ENCODE measurements at regions not wholly inside any gene's neighbourhood (a gene's known extent, or its start where the extent isn't known, plus 50 kb on each side); places are given as distances from the start of the nearest gene placed in this dataset.

DNA sequence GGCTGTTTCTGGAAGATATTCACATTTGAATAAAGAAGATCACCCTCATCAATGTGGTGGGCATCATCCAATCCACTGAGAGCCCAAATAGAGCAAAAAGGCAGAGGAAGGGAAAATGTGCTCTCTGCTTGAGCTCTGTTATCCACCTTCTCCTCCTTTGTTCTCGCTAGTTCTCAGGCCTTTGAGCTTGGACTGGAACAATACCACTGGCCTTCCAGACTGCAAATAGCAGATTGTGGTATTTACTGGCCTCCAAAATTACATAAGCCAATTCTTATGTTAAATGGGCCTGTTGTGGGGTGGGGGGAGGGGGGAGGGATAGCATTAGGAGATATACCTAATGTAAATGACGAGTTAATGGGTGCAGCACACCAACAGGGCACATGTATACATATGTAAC is 219.3 kb downstream of the C1orf94 start:
- Histone ChIP-seq H3K27me3 (ENCODE audit: low read depth) (no peaks in the 10 kb centered on the region), H3K4me1 (no peaks in the 10 kb centered on the region), H3K4me3 (no peak overlapping the region), H3K36me3 (replicated peaks) (no peaks in the 10 kb centered on the region), H3K9me3 (no peaks in the 10 kb centered on the region)
- in situ Hi-C loops (cut with MboI; ENCODE audit: low sequenced_read_pairs): no loop called here
- DNase-seq (ENCODE audit: low spot score in 2 of 2): no peak

DNA sequence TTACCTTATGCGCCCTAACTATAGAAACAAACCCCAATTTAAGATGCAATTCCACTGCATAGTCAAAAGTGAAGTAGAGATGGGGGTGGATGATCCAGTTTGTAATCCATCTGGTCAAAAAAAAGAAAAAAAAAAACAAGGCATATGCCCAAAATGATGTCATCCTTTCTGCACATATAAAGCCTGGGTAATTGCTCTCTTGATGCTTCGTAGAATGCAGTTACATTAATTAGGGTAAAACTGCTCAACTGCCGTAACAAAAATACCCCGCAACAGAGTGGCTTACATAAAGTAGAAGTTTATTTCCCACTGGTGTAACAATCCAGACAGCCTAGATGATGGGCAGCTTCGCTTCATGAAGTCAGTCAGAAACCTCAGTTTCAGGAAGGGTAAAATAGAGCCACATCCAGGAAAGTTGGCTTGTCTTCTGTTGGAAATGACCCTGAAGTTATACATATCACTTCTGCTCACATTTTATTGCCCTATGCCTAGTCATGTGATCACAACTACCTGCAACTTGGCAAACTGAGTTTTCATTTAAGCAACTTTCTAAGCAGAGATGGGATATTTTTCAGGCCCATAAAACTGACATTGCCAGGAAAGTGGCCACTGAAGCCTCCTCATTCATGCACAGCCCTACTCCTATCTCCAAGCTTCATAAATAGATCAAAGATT is 221.7 kb downstream of the C1orf94 start:
- DNase-seq (ENCODE audit: low spot score in 2 of 2): no peak
- Histone ChIP-seq H3K4me3 (no peak overlapping the region), H3K36me3 (replicated peaks) (no peaks in the 10 kb centered on the region), H3K4me1 (no peaks in the 10 kb centered on the region), H3K27me3 (ENCODE audit: low read depth) (no peaks in the 10 kb centered on the region), H3K9me3 (no peaks in the 10 kb centered on the region)
- in situ Hi-C loops (cut with MboI; ENCODE audit: low sequenced_read_pairs): no loop called here

DNA sequence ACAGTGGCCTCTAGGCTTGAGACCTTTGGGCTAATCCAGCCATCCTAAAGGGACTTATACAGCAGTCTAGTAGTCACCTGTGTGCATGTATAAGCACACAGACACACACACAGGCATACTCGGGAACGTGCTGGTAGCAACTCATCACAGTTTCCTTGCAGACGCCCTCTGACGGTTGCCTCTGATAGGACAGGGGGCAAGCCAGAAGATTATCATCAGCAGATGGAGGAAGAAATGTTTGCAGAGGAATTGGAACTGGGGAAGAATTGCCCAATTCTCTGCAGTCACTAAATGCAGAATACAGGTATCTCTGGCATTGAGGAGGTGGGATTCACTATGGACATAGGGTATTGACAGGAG is 222.2 kb downstream of the C1orf94 start:
- in situ Hi-C loops (cut with MboI; ENCODE audit: low sequenced_read_pairs): no loop called here
- DNase-seq (ENCODE audit: low spot score in 2 of 2): no peak
- no peaks in the 10 kb centered on the region for H3K36me3 ChIP-seq (replicated peaks)
- H3K4me3 ChIP-seq: no peak overlapping the region
- H3K4me1 ChIP-seq: no peaks in the 10 kb centered on the region
- H3K9me3 ChIP-seq: no peaks in the 10 kb centered on the region
- no peaks in the 10 kb centered on the region for H3K27me3 ChIP-seq (ENCODE audit: low read depth)

DNA sequence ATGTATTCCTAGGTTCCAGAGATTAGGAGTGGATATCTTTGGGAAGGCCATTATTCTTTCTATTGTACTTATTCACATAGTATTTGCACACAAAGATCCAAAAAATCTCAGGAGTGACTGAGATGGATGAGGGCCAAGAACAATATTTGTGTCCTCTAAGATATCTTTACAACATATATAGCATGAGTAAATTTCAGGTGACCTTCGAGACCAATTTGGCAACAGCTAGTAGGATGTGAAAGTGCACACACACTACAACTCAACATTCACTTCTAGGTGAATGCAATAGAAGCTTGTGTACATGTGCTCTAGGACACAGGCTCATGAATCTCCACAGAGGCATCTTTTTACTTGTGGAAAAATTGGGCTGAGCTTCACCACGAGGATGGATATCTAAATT is 224.0 kb downstream of the C1orf94 start:
- Histone ChIP-seq H3K9me3 (no peaks in the 10 kb centered on the region), H3K36me3 (replicated peaks) (no peaks in the 10 kb centered on the region), H3K27me3 (ENCODE audit: low read depth) (no peaks in the 10 kb centered on the region), H3K4me3 (no peak overlapping the region), H3K4me1 (no peaks in the 10 kb centered on the region)
- in situ Hi-C loops (cut with MboI; ENCODE audit: low sequenced_read_pairs): no loop called here
- DNase-seq (ENCODE audit: low spot score in 2 of 2): no peak

DNA sequence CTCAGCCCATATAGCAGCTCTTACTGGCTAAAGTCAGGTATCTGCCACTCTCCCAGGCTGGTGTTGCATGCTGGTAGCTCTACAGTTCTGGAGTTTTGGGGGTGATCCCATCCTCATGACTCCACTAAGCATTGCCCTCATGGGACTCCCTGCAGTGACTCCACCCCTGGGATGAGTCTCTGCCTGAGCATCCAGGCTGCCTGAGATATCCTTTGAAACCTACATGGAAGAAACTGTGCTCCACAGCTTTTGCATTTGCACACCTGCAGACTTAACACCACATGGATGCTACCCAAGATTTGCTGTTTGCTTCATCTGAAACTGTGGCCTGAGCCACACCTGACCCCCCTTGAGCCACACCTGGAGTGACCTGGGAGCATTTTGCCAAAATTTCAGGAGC is 226.4 kb downstream of the C1orf94 start:
- Histone ChIP-seq H3K4me1 (no peaks in the 10 kb centered on the region), H3K4me3 (no peak overlapping the region), H3K27me3 (ENCODE audit: low read depth) (no peaks in the 10 kb centered on the region), H3K9me3 (no peaks in the 10 kb centered on the region), H3K36me3 (replicated peaks) (no peaks in the 10 kb centered on the region)
- in situ Hi-C loops (cut with MboI; ENCODE audit: low sequenced_read_pairs): no loop called here
- DNase-seq (ENCODE audit: low spot score in 2 of 2): no peak

DNA sequence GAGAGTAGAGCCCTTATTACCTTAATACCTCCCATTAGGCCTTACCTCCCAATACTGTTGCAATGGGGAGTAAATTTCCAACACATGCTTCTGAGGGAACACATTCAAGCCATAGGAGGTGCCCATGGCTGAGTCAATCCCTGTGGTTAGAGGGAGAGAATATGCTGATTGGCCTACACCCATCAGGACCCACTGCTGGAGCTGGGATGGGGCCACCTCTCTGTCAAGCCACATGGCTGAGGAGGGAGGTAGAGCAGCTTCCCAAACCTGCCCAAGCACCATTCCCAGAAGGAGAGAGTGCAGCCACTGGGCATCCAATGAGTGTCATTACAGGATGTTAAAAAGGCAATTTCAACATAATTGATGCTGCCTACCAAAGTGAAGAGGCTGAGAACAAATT is 228.1 kb downstream of the C1orf94 start:
- Histone ChIP-seq H3K4me3 (no peak overlapping the region), H3K27me3 (ENCODE audit: low read depth) (no peaks in the 10 kb centered on the region), H3K36me3 (replicated peaks) (no peaks in the 10 kb centered on the region), H3K4me1 (no peaks in the 10 kb centered on the region), H3K9me3 (no peaks in the 10 kb centered on the region)
- DNase-seq (ENCODE audit: low spot score in 2 of 2): no peak
- in situ Hi-C loops (cut with MboI; ENCODE audit: low sequenced_read_pairs): no loop called here

DNA sequence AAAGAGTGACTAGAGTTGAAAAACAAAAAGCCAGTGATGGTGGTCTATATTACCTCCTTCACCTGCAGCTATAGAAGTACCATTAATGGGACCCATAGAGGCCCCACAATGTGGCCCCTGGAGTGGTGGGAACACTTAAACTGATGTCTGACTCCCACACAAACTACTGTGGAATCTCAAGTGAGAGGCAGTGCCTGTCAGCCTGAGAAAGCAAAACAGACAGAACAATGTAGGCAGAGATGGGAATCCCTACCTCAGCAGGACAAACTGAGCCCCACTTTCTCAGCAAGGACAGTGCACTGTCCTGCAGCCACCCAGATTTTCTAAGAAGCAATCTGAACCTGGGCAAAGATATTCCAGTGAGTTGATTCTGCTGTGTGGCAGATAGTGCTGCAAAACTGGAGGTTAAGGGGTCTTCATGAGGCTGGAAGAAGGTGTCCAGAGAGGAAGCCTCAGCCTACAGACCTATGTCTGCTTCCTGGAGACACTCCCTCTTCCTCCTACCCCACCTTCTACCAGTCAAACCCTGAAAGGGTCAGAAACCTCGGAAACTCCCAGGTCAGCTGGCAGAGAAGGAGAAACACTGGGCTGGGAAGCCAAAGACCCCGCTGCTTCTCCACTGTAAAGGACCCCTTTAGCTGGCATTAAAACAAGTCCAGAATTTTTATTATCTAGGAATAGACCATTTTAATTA is 228.7 kb downstream of the C1orf94 start:
- DNase-seq (ENCODE audit: low spot score in 2 of 2): no peak
- no peaks in the 10 kb centered on the region for H3K36me3 ChIP-seq (replicated peaks)
- H3K27me3 ChIP-seq (ENCODE audit: low read depth): no peaks in the 10 kb centered on the region
- no peaks in the 10 kb centered on the region for H3K9me3 ChIP-seq
- in situ Hi-C loops (cut with MboI; ENCODE audit: low sequenced_read_pairs): no loop called here
- H3K4me3 ChIP-seq: no peak overlapping the region
- H3K4me1 ChIP-seq: no peaks in the 10 kb centered on the region

DNA sequence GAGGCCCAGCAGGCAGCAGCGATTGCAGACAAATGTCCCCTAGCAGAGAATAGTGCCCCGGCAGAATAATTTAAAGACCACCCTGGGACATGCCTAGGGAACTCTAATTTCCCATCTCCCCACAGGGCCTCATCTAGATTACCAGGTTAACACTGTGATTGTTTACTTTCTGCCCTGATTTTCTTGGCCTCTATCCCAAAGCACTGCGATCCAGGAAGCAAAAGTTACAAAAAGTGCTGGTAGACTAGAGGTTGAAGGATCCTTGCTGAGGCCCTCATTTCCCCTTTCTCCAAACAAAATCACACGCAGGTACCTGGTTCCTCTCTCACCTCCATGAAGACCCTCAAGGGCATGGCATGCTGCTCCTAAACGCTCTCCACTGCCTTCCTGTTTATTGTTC is 229.7 kb downstream of the C1orf94 start:
- H3K4me3 ChIP-seq: no peak overlapping the region
- no peaks in the 10 kb centered on the region for H3K27me3 ChIP-seq (ENCODE audit: low read depth)
- in situ Hi-C loops (cut with MboI; ENCODE audit: low sequenced_read_pairs): no loop called here
- no peaks in the 10 kb centered on the region for H3K36me3 ChIP-seq (replicated peaks)
- DNase-seq (ENCODE audit: low spot score in 2 of 2): no peak
- no peaks in the 10 kb centered on the region for H3K4me1 ChIP-seq
- H3K9me3 ChIP-seq: no peaks in the 10 kb centered on the region

DNA sequence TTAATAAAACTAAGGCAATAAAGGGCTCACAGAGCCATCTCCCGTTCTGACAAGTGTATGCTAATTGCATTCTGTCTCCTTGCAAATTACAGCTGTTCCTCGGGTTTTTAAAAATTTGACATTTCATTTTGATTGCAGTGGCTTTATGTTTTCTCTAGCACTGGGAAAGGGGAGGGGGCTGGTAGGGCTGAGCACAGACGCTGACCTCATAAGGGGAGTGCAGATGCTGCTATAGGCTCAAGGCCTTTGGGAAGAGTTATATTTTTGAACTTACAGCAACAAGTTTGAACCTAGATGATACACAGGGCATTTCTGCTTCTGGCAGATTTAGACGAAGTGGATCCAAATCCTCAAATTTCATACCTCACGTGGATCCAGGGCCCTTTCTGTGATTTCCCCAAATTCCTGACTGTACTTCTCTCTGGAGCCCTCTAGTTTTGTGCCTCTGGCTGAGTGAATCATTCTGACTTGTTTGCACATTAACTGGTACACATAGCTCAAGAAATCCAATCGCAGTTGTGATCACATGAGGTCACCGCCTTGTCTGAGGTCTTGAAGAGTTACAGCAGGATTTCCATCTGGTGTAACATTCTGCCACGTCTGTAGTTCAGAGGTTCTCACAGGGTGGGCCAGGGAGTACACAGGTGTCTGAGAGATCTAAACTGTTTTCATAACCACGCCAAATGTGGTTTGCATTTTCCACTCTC is 230.3 kb downstream of the C1orf94 start:
- no peak for DNase-seq (ENCODE audit: low spot score in 2 of 2)
- Histone ChIP-seq H3K36me3 (replicated peaks) (no peaks in the 10 kb centered on the region), H3K27me3 (ENCODE audit: low read depth) (no peaks in the 10 kb centered on the region), H3K9me3 (no peaks in the 10 kb centered on the region), H3K4me1 (no peaks in the 10 kb centered on the region), H3K4me3 (no peak overlapping the region)
- in situ Hi-C loops (cut with MboI; ENCODE audit: low sequenced_read_pairs): no loop called here

DNA sequence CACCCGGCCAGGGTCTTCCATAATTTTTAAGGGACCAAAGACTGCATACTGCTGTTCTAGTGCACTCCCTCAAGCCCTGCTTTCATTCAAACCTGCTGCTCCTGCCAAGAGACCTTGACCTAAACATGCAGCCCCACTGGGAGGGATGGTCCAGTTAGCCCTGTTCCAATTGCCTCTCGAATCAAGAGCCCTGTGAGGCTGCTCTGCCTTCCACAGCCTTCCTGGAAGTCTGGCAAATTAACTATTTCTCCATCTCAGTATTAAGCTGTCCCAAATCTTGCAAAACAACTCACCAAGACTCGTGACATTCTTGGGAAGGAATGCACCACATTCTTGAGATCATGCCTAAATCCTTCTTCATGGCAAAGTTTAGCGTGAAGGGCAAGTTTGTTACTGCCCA is 231.3 kb downstream of the C1orf94 start:
- H3K4me1 ChIP-seq: no peaks in the 10 kb centered on the region
- no peaks in the 10 kb centered on the region for H3K36me3 ChIP-seq (replicated peaks)
- H3K27me3 ChIP-seq (ENCODE audit: low read depth): no peaks in the 10 kb centered on the region
- no peak overlapping the region for H3K4me3 ChIP-seq
- in situ Hi-C loops (cut with MboI; ENCODE audit: low sequenced_read_pairs): no loop called here
- no peak for DNase-seq (ENCODE audit: low spot score in 2 of 2)
- no peaks in the 10 kb centered on the region for H3K9me3 ChIP-seq

DNA sequence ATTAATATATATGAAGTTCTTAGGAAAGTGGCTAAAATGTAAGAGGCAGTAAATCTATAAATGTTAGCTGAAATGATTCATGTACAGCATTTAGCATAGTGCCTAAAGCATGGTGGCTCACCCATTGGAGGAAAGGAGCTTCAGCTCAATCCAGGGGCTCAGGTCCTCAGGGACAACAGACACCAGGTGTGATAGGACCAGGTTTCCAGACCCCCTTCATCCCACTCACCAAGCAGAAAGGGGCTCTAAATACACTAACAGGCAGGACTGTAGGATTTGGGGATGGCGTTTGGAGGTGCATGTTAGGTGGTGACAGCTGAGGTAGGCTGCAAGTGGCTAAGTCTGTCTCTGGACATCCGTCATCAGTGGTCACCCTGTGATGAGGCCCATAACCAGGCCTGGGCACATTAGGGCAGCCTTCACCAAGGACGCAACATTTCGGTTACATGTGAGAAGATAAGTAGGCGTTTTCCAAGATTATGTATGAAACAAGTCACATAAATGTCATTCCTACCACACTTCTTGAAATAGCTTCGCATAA is 233.1 kb downstream of the C1orf94 start:
- H3K4me3 ChIP-seq: no peak overlapping the region
- in situ Hi-C loops (cut with MboI; ENCODE audit: low sequenced_read_pairs): no loop called here

DNA sequence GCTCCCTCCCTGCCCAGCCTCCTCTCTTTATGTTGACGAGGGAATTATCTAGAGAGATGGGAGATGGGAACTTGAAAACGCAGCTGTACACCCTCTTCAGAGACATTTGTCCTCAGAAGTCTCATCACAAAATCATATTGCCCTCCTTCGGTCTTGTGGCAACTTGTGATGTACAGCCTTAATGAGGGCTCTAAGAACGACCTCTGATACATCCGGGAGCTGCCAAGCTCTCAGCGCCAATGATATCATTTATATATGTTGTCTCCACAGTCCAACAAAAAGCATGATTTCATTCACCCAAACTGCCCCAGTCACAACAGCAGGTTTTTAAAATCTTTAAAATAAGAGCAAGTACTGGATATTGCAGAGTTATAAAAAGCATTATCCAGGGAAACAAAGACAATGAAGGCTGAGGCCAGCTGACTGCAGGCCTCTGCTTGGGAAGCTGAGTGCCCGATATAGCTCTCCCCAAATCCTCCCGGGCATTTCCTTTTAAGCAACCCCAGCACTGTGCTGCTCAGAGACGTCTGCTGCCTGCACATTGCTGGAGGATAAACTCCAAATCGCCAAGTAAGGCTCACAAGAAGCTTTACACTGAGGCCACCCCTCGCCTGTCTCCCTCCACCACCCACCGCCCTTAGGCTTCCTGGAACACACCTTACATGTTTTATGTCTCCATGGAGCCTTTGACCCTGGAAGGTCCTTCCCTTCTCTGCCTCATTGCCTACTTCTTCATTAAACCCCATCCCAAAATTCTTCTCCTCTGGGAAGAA is 236.1 kb downstream of the C1orf94 start:
- no peaks in the 10 kb centered on the region for H3K4me1 ChIP-seq
- H3K36me3 ChIP-seq (replicated peaks): no peaks in the 10 kb centered on the region
- DNase-seq (ENCODE audit: low spot score in 2 of 2): no peak
- no peaks in the 10 kb centered on the region for H3K27me3 ChIP-seq (ENCODE audit: low read depth)
- in situ Hi-C loops (cut with MboI; ENCODE audit: low sequenced_read_pairs): no loop called here
- H3K9me3 ChIP-seq: no peaks in the 10 kb centered on the region
- H3K4me3 ChIP-seq: no peak overlapping the region

More for the DNA sequence above, 233.1 kb downstream of the C1orf94 start:
- H3K36me3 ChIP-seq (replicated peaks): no peaks in the 10 kb centered on the region
- no peak for DNase-seq (ENCODE audit: low spot score in 2 of 2)
- H3K27me3 ChIP-seq (ENCODE audit: low read depth): no peaks in the 10 kb centered on the region
- no peaks in the 10 kb centered on the region for H3K9me3 ChIP-seq
- no peaks in the 10 kb centered on the region for H3K4me1 ChIP-seq

DNA sequence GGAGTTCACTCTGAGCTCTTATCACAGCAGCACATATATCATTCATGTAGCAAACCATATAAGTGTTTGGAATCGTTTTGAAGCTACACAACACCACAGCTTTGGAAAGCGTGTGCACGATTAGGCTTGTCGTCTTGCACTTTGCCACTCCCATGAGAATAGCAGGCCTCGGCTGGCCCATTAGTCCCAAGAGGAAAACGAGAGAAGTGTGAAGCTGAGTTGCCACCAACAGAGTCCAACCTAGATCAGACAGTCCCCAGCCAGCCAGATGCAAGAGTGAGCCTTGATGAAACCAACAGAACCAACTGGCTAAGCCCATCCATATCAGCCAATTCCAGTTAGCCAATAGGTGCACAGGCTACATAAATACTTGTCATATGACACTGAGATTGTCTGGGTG is 238.4 kb downstream of the C1orf94 start:
- DNase-seq (ENCODE audit: low spot score in 2 of 2): no peak
- Histone ChIP-seq H3K27me3 (ENCODE audit: low read depth) (no peaks in the 10 kb centered on the region), H3K9me3 (no peaks in the 10 kb centered on the region), H3K4me3 (no peak overlapping the region), H3K4me1 (no peaks in the 10 kb centered on the region), H3K36me3 (replicated peaks) (no peaks in the 10 kb centered on the region)
- in situ Hi-C loops (cut with MboI; ENCODE audit: low sequenced_read_pairs): no loop called here

DNA sequence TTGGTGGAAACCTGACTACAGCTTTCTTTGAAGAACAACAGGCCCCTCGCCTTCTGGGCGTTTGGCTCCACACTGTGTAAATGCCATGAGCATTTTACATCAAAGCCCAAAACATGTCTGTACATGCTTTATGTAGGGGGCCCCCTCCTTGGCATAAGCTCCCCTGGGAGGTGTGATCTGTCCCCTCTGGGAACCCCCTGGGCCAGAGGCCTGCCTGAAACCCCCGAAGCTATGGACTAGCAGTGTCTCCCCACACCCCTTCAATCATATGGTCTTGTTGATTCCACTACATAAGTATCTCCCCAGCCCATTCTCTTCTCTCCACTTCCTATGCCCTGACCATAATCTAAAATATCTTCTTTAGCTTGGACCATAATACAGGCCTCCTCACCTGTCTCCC is 241.5 kb downstream of the C1orf94 start:
- H3K9me3 ChIP-seq: no peaks in the 10 kb centered on the region
- no peak for DNase-seq (ENCODE audit: low spot score in 2 of 2)
- no peak overlapping the region for H3K4me3 ChIP-seq
- no peaks in the 10 kb centered on the region for H3K36me3 ChIP-seq (replicated peaks)
- in situ Hi-C loops (cut with MboI; ENCODE audit: low sequenced_read_pairs): no loop called here
- H3K27me3 ChIP-seq (ENCODE audit: low read depth): no peaks in the 10 kb centered on the region
- no peaks in the 10 kb centered on the region for H3K4me1 ChIP-seq

Measured in HAP-1 (cell line).